Lower leg skin (tissue), 4 donors: ENCODE measurements at regions not wholly inside any gene's neighbourhood (a gene's known extent, or its start where the extent isn't known, plus 50 kb on each side); places are given as distances from the start of the nearest gene placed in this dataset.

ENCODE experiments used
- DNase-seq, 2 donors: peaks; one replicate each; pipeline ENCODE4 v3.0.0-alpha.2; 2019; ENCODE audit warnings: low spot score in 2 of 2
- H3K4me3 ChIP-seq: fragments of 200-600 bp; sonication (generic); 2 replicates; pipeline ENCODE4 v1.5.1; 2017; ENCODE audit warnings: mild to moderate bottlenecking, low read depth; ENCODE audit not compliant: poor library complexity, severe bottlenecking
- POLR2A ChIP-seq, 2 donors: fragments of 450-650 bp; IDR thresholded peaks; one replicate each; pipeline ENCODE4 v1.6.1; 2016 to 2017; ENCODE audit warnings: antibody characterized with exemption in 2 of 2, mild to moderate bottlenecking in 1 of 2, moderate library complexity in 1 of 2
- WGBS, 2 donors: methylation state at CpG; one replicate each; pipeline ENCODE4 v1.1.5; 2018; 5-methylcytosine and 5-hydroxymethylcytosine counted together
- intact Hi-C: fragments of 100-400 bp; cut with DNase I; formaldehyde crosslinking; loops from one replicate; pipeline ENCODE4 v1.15.0; 2023; ENCODE audit warnings: low total_unique reads
- TF ChIP-seq, protein P1 (sequence below), 3 donors: fragments of 450-650 bp; IDR thresholded peaks; one replicate each; pipeline ENCODE4 v1.5.1; 2016; ENCODE audit warnings: antibody characterized with exemption in 3 of 3, mild to moderate bottlenecking in 3 of 3, moderate library complexity in 2 of 3

GRCh38 chrX:126886997-126887396 lies 67.5 kb downstream of the PRR32 start:
- H3K4me3 ChIP-seq: no peak overlapping the region
- DNase-seq: no peak
- 78 to 82% methylated on average over 1 of the region's 1 CpG for whole genome bisulfite sequencing, 2 donors
- intact Hi-C loops: no loop called here
- no peak for TF ChIP-seq POLR2A (IDR thresholded peaks at IDR 0.05)
- TF ChIP-seq, protein P1, sequence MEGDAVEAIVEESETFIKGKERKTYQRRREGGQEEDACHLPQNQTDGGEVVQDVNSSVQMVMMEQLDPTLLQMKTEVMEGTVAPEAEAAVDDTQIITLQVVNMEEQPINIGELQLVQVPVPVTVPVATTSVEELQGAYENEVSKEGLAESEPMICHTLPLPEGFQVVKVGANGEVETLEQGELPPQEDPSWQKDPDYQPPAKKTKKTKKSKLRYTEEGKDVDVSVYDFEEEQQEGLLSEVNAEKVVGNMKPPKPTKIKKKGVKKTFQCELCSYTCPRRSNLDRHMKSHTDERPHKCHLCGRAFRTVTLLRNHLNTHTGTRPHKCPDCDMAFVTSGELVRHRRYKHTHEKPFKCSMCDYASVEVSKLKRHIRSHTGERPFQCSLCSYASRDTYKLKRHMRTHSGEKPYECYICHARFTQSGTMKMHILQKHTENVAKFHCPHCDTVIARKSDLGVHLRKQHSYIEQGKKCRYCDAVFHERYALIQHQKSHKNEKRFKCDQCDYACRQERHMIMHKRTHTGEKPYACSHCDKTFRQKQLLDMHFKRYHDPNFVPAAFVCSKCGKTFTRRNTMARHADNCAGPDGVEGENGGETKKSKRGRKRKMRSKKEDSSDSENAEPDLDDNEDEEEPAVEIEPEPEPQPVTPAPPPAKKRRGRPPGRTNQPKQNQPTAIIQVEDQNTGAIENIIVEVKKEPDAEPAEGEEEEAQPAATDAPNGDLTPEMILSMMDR (IDR thresholded peaks at IDR 0.05): no peak

DNA sequence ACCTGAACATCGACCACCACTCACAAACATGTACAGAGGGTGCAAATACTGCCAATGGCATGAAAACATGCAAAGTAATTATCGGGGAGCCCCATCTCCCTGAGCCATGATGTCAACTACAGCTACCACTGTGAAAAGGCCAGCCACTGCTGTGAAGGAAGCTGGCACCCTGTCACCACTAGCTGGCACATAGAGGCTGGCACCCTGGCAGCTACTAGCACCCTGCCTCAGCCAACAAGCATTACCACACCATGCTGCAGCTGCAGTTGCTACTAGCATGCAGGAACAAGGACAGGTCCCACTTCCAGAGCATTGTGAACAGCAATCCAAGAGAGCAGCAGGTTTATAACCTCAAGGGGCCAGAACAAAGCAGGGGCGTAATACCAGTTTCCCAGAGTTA lies 81.4 kb downstream of the PRR32 start:
- 67 to 83% methylated on average over 3 of the region's 3 CpGs for WGBS, 2 donors
- TF ChIP-seq, protein P1 (IDR thresholded peaks at IDR 0.05): no peak
- TF ChIP-seq POLR2A (IDR thresholded peaks at IDR 0.05): no peak
- no peak for DNase-seq
- intact Hi-C loops: no loop called here
- no peak overlapping the region for H3K4me3 ChIP-seq

DNA sequence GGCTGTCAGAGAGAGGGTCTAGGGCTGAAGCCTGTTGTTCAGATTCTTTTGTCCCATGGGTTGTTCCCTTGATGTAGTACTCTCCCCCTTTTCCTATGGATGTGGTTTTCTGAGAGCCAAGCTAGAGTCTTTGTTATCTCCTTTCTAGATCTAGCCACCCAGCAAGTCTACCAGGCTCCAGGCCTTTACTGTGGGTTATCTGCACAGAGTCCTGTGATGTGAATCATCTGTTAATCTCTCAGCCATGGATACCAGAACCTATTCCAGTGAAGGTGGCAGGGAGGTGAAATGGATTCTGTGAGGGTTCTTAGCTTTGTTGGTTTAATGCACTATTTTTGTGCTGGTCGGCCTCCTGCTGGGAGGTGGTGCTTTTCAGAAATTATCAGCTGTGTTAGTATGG lies 109.5 kb downstream of the PRR32 start:
- no peak overlapping the region for H3K4me3 ChIP-seq
- WGBS, 2 donors: 93 to 100% methylated on average over 1 of the region's 1 CpG
- intact Hi-C loops: no loop called here
- TF ChIP-seq, protein P1 (IDR thresholded peaks at IDR 0.05): no peak
- no peak for TF ChIP-seq POLR2A (IDR thresholded peaks at IDR 0.05)
- DNase-seq: no peak

DNA sequence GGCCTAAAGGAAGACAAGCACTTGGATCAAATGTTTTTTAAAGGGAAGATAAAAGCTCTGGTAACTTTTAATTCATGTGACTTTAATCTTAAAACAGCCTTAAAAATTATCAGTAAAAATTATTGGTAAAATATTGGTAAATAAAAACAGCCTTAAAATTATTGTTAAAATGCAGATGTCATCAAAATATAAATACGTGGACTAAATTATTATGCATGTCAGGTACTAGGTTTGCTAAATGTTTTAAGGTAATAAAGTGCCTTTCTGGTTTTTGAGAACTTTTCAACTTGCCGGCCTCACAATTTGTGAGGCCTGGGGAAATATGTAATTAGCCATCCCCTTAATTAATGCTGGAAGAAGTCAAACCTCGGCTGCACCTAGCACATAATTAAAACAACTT lies 147.7 kb downstream of the PRR32 start:
- TF ChIP-seq POLR2A (IDR thresholded peaks at IDR 0.05): no peak
- TF ChIP-seq, protein P1 (IDR thresholded peaks at IDR 0.05): no peak
- 83 to 92% methylated on average over 3 of the region's 3 CpGs for WGBS, 2 donors
- H3K4me3 ChIP-seq: no peak overlapping the region
- intact Hi-C loops: no loop called here
- DNase-seq: no peak

- intact Hi-C loops: no loop called here
- no peak for DNase-seq
- no peak overlapping the region for H3K4me3 ChIP-seq
- 87% methylated on average over 3 of the region's 3 CpGs for WGBS, 2 donors
- TF ChIP-seq POLR2A (IDR thresholded peaks at IDR 0.05): no peak
- TF ChIP-seq, protein P1 (IDR thresholded peaks at IDR 0.05): no peak
Measured at GRCh38 chrX:126982158-126982557, 162.6 kb downstream of the PRR32 start.

- DNase-seq: no peak
- H3K4me3 ChIP-seq: no peak overlapping the region
- TF ChIP-seq, protein P1 (IDR thresholded peaks at IDR 0.05): no peak
- no peak for TF ChIP-seq POLR2A (IDR thresholded peaks at IDR 0.05)
- intact Hi-C loops: no loop called here
Measured at GRCh38 chrX:126985027-126985426, 165.5 kb downstream of the PRR32 start.
